Stomach (tissue), 8 donors: ENCODE measurements at regions not wholly inside any gene's neighbourhood (a gene's known extent, or its start where the extent isn't known, plus 50 kb on each side); places are given as distances from the start of the nearest gene placed in this dataset.

ENCODE experiments used
- DNase-seq, 2 donors: peaks; one replicate each; pipeline versions ENCODE4 v3.0.0 to v3.0.0-alpha.2; 2013 to 2019
- H3K27ac ChIP-seq, 5 donors: fragments of 200-600 bp in 4 of 5; sonication (generic) in 4 of 5; one replicate each; pipeline ENCODE4 v1.5.1; 2013 to 2019; ENCODE audit warnings: mild to moderate bottlenecking in 1 of 5, moderate library complexity in 1 of 5
- H3K27me3 ChIP-seq, 3 donors: fragments of 200-600 bp; sonication (generic); one replicate each; pipeline ENCODE4 v1.5.1; 2017 to 2019; ENCODE audit warnings: mixed run types in 1 of 3
- H3K36me3 ChIP-seq, 4 donors: fragments of 200-600 bp; sonication (generic); 1 replicate in 3 of 4; 2 replicates in 1 of 4; pipeline ENCODE4 v1.5.1; 2016 to 2019
- H3K4me1 ChIP-seq, 4 donors: fragments of 200-600 bp; sonication (generic); one replicate each; pipeline ENCODE4 v1.5.1; 2016 to 2019
- H3K4me3 ChIP-seq, 4 donors: fragments of 200-600 bp; sonication (generic) in 3 of 4; one replicate each; pipeline ENCODE4 v1.5.1; 2016 to 2019; ENCODE audit warnings: mild to moderate bottlenecking in 1 of 4
- H3K9me3 ChIP-seq, 4 donors: fragments of 200-600 bp; sonication (generic); one replicate each; pipeline ENCODE4 v1.5.1; 2016 to 2019
- CTCF ChIP-seq, 7 experiments: fragments of 450-650 bp in 4 of 7; fragments of 200-600 bp in 3 of 7; sonication (generic) in 3 of 7; IDR thresholded peaks; one replicate each; pipeline ENCODE4 v1.5.1; 2016 to 2019; ENCODE audit warnings: antibody characterized with exemption in 7 of 7, control low read depth in 2 of 7, mild to moderate bottlenecking in 1 of 7
- EP300 ChIP-seq: sonication (generic); formaldehyde crosslinking; IDR thresholded peaks from one replicate; pipeline ENCODE4 v1.6.1; 2017; ENCODE audit warnings: antibody characterized with exemption
- POLR2A ChIP-seq, 4 donors: fragments of 450-650 bp; IDR thresholded peaks; one replicate each; pipeline ENCODE4 v1.6.1; 2016; ENCODE audit warnings: antibody characterized with exemption in 4 of 4, control low read depth in 2 of 4, mild to moderate bottlenecking in 1 of 4, moderate library complexity in 1 of 4
- POLR2AphosphoS5 ChIP-seq, 3 donors: sonication (generic); formaldehyde crosslinking; IDR thresholded peaks; one replicate each; pipeline ENCODE4 v1.6.1; 2016; ENCODE audit warnings: antibody characterized with exemption in 3 of 3
- WGBS, 5 donors: extraction: QIAGEN DNeasy Blood & Tissue Kit in 3 of 5; methylation state at CpG; one replicate each; pipeline versions ENCODE4 v1.1.5 to v1.1.7; 2013 to 2018; 5-methylcytosine and 5-hydroxymethylcytosine counted together
- intact Hi-C: fragments of 100-400 bp; cut with DNase I; formaldehyde crosslinking; loops from one replicate; pipeline ENCODE4 v1.15.1; 2023; ENCODE audit warnings: low total_unique reads
- donor health status: healthy with polysubstance abuse.
- donor health status: Bipolar disorder and iron deficiency.
- donor health status: healthy.

GRCh38 chr1:218802799-218803198, 370.9 kb upstream of the LYPLAL1 start:
- no peak for DNase-seq
- TF ChIP-seq POLR2A (IDR thresholded peaks at IDR 0.05) = no peak
- no peak for TF ChIP-seq EP300
- no peak for TF ChIP-seq CTCF (IDR thresholded peaks at IDR 0.05)
- TF ChIP-seq POLR2AphosphoS5 (IDR thresholded peaks at IDR 0.05) = no peak
- Histone ChIP-seq H3K4me3 (no peak overlapping the region), H3K27ac (no peak overlapping the region), H3K4me1 (no peaks in the 10 kb centered on the region), H3K9me3 (peaks cover 0 to 4% (median 0%) of the 10 kb centered on the region in 4 donors), H3K36me3 (no peaks in the 10 kb centered on the region), H3K27me3 (no peaks in the 10 kb centered on the region)
- WGBS, 5 donors = 72 to 88% (median 85%) methylated on average over 3 of the region's 3 CpGs
- intact Hi-C loops = no loop called here

- intact Hi-C loops = no loop called here
These were observed 370.2 kb upstream of the LYPLAL1 start for GRCh38 chr1:218803351-218803997.

GRCh38 chr1:218804014-218804785, 369.5 kb upstream of the LYPLAL1 start:
- DNase-seq = no peak
- Histone ChIP-seq H3K36me3 (no peaks in the 10 kb centered on the region), H3K4me3 (no peak overlapping the region), H3K9me3 (peaks cover 0 to 4% (median 0%) of the 10 kb centered on the region in 4 donors), H3K4me1 (no peaks in the 10 kb centered on the region), H3K27ac (no peak overlapping the region), H3K27me3 (no peaks in the 10 kb centered on the region)
- TF ChIP-seq EP300 = no peak
- no peak for TF ChIP-seq CTCF (IDR thresholded peaks at IDR 0.05)
- no peak for TF ChIP-seq POLR2A (IDR thresholded peaks at IDR 0.05)
- no peak for TF ChIP-seq POLR2AphosphoS5 (IDR thresholded peaks at IDR 0.05)
- intact Hi-C loops = no loop called here

More at GRCh38 chr1:218803351-218803997, 370.2 kb upstream of the LYPLAL1 start:
- DNase-seq = no peak
- peaks cover 0 to 4% (median 0%) of the 10 kb centered on the region in 4 donors for H3K9me3 ChIP-seq
- H3K4me3 ChIP-seq = no peak overlapping the region
- H3K4me1 ChIP-seq = no peaks in the 10 kb centered on the region
- no peaks in the 10 kb centered on the region for H3K36me3 ChIP-seq
- no peaks in the 10 kb centered on the region for H3K27me3 ChIP-seq
- TF ChIP-seq CTCF (IDR thresholded peaks at IDR 0.05) (no peak), POLR2A (IDR thresholded peaks at IDR 0.05) (no peak), EP300 (no peak), POLR2AphosphoS5 (IDR thresholded peaks at IDR 0.05) (no peak)
- 81 to 87% (median 86%) methylated on average over 3 of the region's 3 CpGs for WGBS, 5 donors
- H3K27ac ChIP-seq = no peak overlapping the region

- WGBS, 5 donors = 78 to 88% (median 85%) methylated on average over 3 of the region's 3 CpGs
- TF ChIP-seq POLR2A (IDR thresholded peaks at IDR 0.05) (no peak), EP300 (no peak), CTCF (IDR thresholded peaks at IDR 0.05) (no peak), POLR2AphosphoS5 (IDR thresholded peaks at IDR 0.05) (no peak)
- Histone ChIP-seq H3K36me3 (no peaks in the 10 kb centered on the region), H3K27me3 (no peaks in the 10 kb centered on the region), H3K4me1 (no peaks in the 10 kb centered on the region), H3K27ac (no peak overlapping the region), H3K4me3 (no peak overlapping the region), H3K9me3 (no peaks in the 10 kb centered on the region)
- DNase-seq = no peak
- intact Hi-C loops = no loop called here
These were observed 364.6 kb upstream of the LYPLAL1 start for GRCh38 chr1:218809061-218809460.
